Mammary epithelial cell (primary cell): ENCODE measurements at regions not wholly inside any gene's neighbourhood (a gene's known extent, or its start where the extent isn't known, plus 50 kb on each side); places are given as distances from the start of the nearest gene placed in this dataset.

Experiments
- CTCF ChIP-seq, 2 donors: IDR thresholded peaks in 1 of 2; conservative IDR thresholded peaks in 1 of 2; 2 replicates each; pipeline ENCODE4 v1.5.1; 2011 to 2012; ENCODE audit warnings: inconsistent platforms in 2 of 2, low read length in 2 of 2, mild to moderate bottlenecking in 2 of 2, control low read depth in 1 of 2, low read depth in 1 of 2; ENCODE audit not compliant: insufficient read depth in 1 of 2; ENCODE audit errors: extremely low read depth in 1 of 2
- EZH2 ChIP-seq: IDR thresholded peaks from 2 replicates; pipeline ENCODE4 v1.6.1; 2012; ENCODE audit warnings: low read length, inconsistent platforms, borderline replicate concordance

DNA sequence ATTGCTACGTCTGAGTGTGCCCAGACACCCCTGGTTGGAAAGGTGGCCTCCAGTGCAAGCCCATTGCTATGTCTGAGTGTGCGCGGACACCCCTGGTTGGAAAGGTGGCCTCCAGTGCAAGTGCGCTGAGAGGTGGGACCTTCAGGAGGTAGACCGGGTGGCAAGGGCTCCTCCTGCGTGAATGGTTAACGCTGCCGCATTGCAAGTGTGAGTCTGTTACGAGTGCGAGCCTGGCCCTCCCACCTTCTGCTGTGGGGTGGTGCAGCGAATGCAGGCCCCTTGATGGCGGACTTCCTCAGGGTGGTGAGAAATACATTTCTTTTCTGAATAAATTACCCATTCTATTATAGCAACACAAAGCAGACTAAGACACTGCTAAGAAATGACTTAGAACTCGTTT, 208.8 kb downstream of the DLL1 start:
- TF ChIP-seq EZH2: no peak
- TF ChIP-seq CTCF (conservative IDR thresholded peaks at IDR 0.05 in 1 of 2, IDR thresholded peaks at IDR 0.05 in 1 of 2; ENCODE audit: extremely low read depth in 1 of 2, insufficient read depth in 1 of 2, low read depth in 1 of 2, low read length in 2 of 2): no peak
